Left ventricle myocardium inferior (tissue), 1 donor: ENCODE measurements at regions not wholly inside any gene's neighbourhood (a gene's known extent, or its start where the extent isn't known, plus 50 kb on each side); places are given as distances from the start of the nearest gene placed in this dataset.

Source experiments
- DNase-seq: peaks from one replicate; pipeline ENCODE4 v3.0.0-alpha.2; 2020
- H3K27ac ChIP-seq: fragments of 200-600 bp; replicated peaks from 2 replicates; pipeline ENCODE4 v1.8.0; 2021
- H3K27me3 ChIP-seq: fragments of 200-600 bp; 2 replicates; pipeline ENCODE4 v1.8.0; 2021; ENCODE audit warnings: low read depth
- H3K36me3 ChIP-seq: fragments of 200-600 bp; 2 replicates; pipeline ENCODE4 v1.8.0; 2021
- H3K4me1 ChIP-seq: fragments of 200-600 bp; 2 replicates; pipeline ENCODE4 v1.8.0; 2021
- H3K4me3 ChIP-seq: fragments of 200-600 bp; 2 replicates; pipeline ENCODE4 v1.8.0; 2021; ENCODE audit warnings: mild to moderate bottlenecking, moderate library complexity
- H3K9me3 ChIP-seq: fragments of 200-600 bp; replicated peaks from 2 replicates; pipeline ENCODE4 v1.8.0; 2021
- intact Hi-C: fragments of 100-400 bp; cut with micrococcal nuclease; formaldehyde crosslinking; loops from one replicate; pipeline ENCODE4 v1.11.0; 2022
- TF ChIP-seq, protein P1 (sequence below): fragments of 200-600 bp; IDR thresholded peaks from 2 replicates; pipeline ENCODE4 v1.8.0; 2021; ENCODE audit warnings: antibody characterized with exemption, mild to moderate bottlenecking, borderline replicate concordance
- donor health status: DM: no; HTN: yes; CAD: no; lungs with severe emphysema.

DNA sequence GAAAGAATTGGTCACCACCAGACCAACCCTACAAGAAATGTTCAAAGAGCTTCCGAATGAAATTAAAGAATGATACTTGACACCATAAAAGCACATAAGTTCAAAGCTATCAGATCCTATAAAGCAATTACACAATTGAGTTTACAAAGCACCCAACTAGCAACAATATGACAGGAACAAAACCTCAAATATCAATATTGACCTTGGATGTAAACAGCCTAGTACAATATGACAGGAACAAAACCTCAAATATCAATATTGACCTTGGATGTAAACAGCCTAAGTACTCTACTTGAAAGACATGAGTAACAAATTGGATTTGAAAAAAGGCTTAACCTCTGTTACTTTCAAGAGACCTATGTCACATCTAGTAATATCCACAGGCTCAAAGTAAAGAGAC is 1201.4 kb downstream of the XPNPEP1 start:
- no peak for DNase-seq
- peaks cover 27% of the 10 kb centered on the region for H3K9me3 ChIP-seq
- no peak overlapping the region for H3K4me3 ChIP-seq
- H3K4me1 ChIP-seq = no peaks in the 10 kb centered on the region
- intact Hi-C loops = no loop called here
- TF ChIP-seq, protein P1, sequence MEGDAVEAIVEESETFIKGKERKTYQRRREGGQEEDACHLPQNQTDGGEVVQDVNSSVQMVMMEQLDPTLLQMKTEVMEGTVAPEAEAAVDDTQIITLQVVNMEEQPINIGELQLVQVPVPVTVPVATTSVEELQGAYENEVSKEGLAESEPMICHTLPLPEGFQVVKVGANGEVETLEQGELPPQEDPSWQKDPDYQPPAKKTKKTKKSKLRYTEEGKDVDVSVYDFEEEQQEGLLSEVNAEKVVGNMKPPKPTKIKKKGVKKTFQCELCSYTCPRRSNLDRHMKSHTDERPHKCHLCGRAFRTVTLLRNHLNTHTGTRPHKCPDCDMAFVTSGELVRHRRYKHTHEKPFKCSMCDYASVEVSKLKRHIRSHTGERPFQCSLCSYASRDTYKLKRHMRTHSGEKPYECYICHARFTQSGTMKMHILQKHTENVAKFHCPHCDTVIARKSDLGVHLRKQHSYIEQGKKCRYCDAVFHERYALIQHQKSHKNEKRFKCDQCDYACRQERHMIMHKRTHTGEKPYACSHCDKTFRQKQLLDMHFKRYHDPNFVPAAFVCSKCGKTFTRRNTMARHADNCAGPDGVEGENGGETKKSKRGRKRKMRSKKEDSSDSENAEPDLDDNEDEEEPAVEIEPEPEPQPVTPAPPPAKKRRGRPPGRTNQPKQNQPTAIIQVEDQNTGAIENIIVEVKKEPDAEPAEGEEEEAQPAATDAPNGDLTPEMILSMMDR = no peak
- no peaks in the 10 kb centered on the region for H3K36me3 ChIP-seq
- H3K27ac ChIP-seq = no peak overlapping the region
- no peaks in the 10 kb centered on the region for H3K27me3 ChIP-seq

DNA sequence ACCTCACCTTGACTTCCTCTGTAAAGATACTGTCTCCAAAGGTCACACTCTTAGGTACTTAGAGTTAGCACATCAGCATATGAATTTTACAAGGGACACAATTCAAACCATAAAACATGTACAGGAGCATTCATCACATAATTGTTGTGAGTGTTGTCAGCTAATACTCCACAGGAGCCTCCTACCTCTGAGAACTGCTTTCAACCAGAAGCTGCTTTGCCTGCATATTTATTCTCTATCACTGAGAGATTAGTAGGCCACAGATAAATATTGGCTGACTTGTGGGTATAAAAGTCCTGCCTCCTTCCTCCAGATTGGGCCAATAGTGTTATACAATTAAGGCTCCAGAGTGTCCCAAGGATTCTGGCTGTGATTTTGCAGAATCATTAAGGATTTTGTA is 1207.0 kb downstream of the XPNPEP1 start:
- no peaks in the 10 kb centered on the region for H3K27me3 ChIP-seq
- TF ChIP-seq, protein P1 = no peak
- H3K4me1 ChIP-seq = no peaks in the 10 kb centered on the region
- H3K36me3 ChIP-seq = no peaks in the 10 kb centered on the region
- H3K4me3 ChIP-seq = no peak overlapping the region
- H3K9me3 ChIP-seq = peaks cover 41% of the 10 kb centered on the region
- DNase-seq = no peak
- no peak overlapping the region for H3K27ac ChIP-seq
- intact Hi-C loops = no loop called here

DNA sequence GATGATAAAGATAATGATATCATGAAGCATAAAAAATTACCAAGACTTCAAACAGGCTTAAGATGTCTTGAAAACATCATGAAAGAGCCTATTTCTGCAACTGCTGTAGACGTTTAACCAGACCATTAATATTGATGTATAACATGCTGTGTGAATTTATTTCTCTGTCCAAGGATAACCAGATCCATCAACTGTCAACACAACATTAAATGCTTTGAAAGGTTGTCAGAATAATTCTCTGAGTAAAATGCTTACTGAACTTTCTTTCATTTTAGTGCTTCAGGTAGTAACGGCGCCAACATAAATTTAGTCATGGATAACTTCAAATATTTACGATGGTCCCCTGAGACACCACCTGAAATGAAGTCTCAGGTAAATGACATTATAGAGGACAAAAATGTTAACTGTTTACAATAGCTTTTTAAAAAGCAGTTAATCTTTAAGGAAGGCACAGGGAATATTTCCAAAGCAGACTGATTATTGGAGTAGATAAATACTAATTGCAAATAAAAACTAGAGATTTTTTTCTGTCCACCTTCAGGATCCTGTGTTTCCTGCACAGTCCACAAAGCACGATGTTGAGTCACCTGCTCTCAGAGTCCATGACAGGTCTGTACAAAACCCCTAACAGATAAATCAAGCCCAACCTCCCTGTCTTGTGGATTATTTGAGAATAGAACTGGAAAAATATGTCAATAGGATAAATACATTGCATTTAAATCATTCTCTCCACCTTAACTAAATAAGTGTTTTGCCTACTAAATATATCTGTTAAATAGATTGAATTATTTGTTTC is 1213.2 kb downstream of the XPNPEP1 start:
- TF ChIP-seq, protein P1 = no peak
- Histone ChIP-seq H3K27ac (no peak overlapping the region), H3K4me3 (no peak overlapping the region), H3K36me3 (no peaks in the 10 kb centered on the region), H3K9me3 (peaks cover 20% of the 10 kb centered on the region), H3K4me1 (no peaks in the 10 kb centered on the region), H3K27me3 (no peaks in the 10 kb centered on the region)
- DNase-seq = no peak
- intact Hi-C loops = no loop called here

DNA sequence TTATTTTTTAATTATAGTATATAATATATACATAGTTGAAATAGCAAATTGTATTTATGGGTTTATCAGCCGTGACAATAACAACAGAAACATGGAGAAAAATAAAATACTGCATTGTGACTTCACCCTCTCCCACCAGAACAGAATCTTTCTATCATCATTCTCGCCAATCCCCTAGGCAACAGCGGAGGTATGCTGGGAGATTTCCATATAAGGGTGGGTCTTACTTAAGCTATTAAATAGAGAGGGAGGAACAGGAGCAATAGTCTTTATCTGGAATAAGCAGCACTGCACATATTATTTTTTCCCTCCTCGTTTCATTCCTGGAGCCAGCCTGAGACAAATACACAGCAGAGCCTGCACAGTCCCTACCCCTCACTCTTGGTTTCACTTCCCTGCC is 1214.9 kb downstream of the XPNPEP1 start:
- no peak for DNase-seq
- intact Hi-C loops = no loop called here
- no peak overlapping the region for H3K27ac ChIP-seq
- TF ChIP-seq, protein P1 = no peak
- H3K36me3 ChIP-seq = no peaks in the 10 kb centered on the region
- H3K9me3 ChIP-seq = peaks cover 13% of the 10 kb centered on the region
- H3K27me3 ChIP-seq = no peaks in the 10 kb centered on the region
- no peaks in the 10 kb centered on the region for H3K4me1 ChIP-seq
- no peak overlapping the region for H3K4me3 ChIP-seq

DNA sequence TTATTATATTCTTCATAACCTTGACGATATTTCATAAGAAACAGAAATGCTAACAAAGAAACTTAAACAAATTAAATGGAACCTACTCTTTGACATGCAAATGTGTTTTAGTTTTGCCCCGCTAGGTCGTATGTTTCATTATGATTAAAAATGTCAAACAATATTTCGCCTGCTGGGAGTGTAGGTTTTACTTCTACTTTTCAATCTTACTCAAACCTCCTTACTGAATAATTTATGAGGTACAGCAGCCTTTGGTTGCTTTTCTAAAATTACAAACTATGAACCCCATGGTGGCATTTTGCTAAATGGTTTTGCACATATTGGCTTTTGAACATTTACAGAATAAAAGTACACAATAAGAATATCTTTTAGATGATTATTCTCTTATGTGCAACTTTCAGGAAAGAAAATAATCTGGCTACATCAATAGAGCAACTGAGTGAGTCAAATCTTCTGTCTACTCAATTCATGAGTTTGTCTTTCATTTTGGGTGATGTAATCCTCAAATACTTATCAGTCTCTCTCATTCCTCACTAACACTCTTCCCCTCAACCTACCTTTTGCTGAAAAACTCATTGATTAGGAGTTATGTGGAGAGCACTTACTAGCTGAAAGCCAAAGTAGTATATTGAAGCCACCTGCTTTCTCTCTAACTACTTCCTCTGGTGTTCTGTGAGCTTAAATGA is 1226.4 kb downstream of the XPNPEP1 start:
- no peak overlapping the region for H3K4me3 ChIP-seq
- H3K36me3 ChIP-seq = no peaks in the 10 kb centered on the region
- no peaks in the 10 kb centered on the region for H3K4me1 ChIP-seq
- TF ChIP-seq, protein P1 = no peak
- DNase-seq = no peak
- no peaks in the 10 kb centered on the region for H3K9me3 ChIP-seq
- H3K27ac ChIP-seq = no peak overlapping the region
- intact Hi-C loops = no loop called here
- no peaks in the 10 kb centered on the region for H3K27me3 ChIP-seq
